ENCODE measurements at regions not wholly inside any gene's neighbourhood (a gene's known extent, or its start where the extent isn't known, plus 50 kb on each side); places are given as distances from the start of the nearest gene placed in this dataset.

DNA sequence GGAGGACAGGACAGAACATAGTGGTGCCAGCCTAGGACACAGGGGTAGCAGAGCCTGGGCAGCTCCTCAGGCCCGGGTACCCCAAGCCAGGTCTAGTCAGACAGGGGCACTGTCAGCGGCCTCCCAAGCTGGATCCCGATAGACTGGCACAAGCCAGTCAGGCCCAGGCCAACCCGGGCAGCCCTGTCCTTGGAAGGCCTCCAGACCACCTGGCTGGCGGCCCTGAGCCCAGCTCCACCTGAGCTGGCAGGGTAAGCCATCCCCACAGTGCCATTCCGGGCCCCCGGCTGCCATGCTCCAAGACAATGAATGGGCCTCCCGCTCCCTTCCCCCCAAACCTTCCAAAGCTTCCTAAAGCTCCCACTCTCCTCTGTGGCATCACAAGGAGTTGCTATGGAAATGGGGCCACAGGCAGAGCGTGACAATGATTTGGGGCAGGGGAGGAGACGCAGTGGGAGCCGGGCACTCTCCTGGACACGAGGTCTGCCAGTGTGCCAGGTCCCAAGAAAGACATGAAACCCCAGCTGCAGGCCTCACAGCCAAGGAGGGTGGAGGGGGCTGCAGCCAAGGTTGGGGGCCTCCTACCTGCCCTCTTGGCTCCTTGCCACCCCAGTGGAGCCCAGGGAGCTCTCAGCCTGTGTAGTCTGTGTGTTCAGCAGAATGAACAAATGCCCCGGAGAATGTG, 165.6 kb upstream of the LINGO1 start:
- TF ChIP-seq POLR2A (IDR thresholded peaks at IDR 0.05; ENCODE audit: extremely low read depth, insufficient read length) (no peak), MAX (IDR thresholded peaks at IDR 0.05; ENCODE audit: low read depth, low read length) (no peak), MYC (IDR thresholded peaks at IDR 0.05; ENCODE audit: low read depth, low read length) (no peak), CTCF (IDR thresholded peaks at IDR 0.05; ENCODE audit: low read depth, low read length) (no peak)
- no peak overlapping the region for H3K4me3 ChIP-seq (ENCODE audit: low read depth, low read length)
- DNase-seq (ENCODE audit: low read depth): no peak

DNA sequence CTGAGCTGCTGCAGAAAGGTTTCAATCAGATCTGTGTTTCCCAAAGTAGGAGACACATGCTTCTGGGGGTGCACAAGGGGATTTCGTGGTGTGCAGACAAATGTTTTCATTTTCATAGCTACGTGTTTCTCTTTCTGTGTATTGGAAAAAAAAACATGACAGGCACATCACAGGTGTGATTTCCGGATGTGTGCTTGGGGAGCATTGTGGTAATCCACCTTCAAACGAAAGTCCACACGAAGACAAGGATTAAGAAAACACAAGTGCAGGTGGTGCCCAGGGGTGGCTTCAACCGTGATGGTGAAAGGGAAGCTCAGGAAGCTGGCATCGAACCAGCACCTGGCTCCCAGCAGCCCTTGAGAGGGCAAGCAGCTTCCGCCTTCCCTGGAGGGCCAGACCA, 164.6 kb upstream of the LINGO1 start:
- no peak for TF ChIP-seq MAX (IDR thresholded peaks at IDR 0.05; ENCODE audit: low read depth, low read length)
- TF ChIP-seq CTCF (IDR thresholded peaks at IDR 0.05; ENCODE audit: low read depth, low read length): no peak
- TF ChIP-seq MYC (IDR thresholded peaks at IDR 0.05; ENCODE audit: low read depth, low read length): no peak
- no peak for TF ChIP-seq POLR2A (IDR thresholded peaks at IDR 0.05; ENCODE audit: extremely low read depth, insufficient read length)
- DNase-seq (ENCODE audit: low read depth): no peak
- no peak overlapping the region for H3K4me3 ChIP-seq (ENCODE audit: low read depth, low read length)

DNA sequence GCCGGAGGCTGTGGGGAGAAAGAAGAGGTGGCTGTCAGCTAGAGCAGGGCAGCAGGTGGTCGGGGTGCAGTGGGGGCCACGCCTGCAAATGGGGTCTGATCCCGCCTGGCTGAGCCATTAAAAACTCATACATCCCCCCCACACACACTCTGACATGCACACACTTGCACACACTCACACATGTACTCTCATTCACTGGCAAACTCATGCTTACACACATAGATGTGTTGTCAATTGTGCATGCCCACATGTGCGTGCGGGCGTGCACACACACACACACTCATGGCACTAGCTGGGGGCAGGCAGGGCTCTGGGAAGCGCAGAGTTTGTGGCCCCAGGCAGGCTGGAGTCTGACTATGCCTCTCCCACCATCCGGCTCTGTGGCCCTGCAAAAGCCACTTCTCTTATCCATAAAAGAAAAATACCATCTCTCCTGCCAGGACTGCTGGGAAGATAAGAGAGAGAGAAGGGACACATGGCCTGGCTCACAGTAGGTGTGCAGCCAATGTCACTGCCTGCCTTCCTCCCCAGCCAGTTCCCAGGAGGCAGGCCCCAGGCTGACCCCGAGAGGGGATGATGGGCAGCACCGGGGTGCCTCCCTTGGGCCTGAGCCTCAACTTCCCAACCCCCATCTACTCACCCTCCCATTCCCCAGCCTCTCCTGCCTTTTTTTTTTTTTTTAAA, 163.5 kb upstream of the LINGO1 start:
- DNase-seq (ENCODE audit: low read depth): no peak
- no peak overlapping the region for H3K4me3 ChIP-seq (ENCODE audit: low read depth, low read length)
- TF ChIP-seq MYC (IDR thresholded peaks at IDR 0.05; ENCODE audit: low read depth, low read length) (no peak), CTCF (IDR thresholded peaks at IDR 0.05; ENCODE audit: low read depth, low read length) (no peak), POLR2A (IDR thresholded peaks at IDR 0.05; ENCODE audit: extremely low read depth, insufficient read length) (no peak), MAX (IDR thresholded peaks at IDR 0.05; ENCODE audit: low read depth, low read length) (no peak)

GRCh38 chr15:77795446-77795845, 162.7 kb upstream of the LINGO1 start:
- TF ChIP-seq MYC (IDR thresholded peaks at IDR 0.05; ENCODE audit: low read depth, low read length): no peak
- TF ChIP-seq POLR2A (IDR thresholded peaks at IDR 0.05; ENCODE audit: extremely low read depth, insufficient read length): no peak
- TF ChIP-seq MAX (IDR thresholded peaks at IDR 0.05; ENCODE audit: low read depth, low read length): peak; percentile 23; the same call in 1 of the 2 replicates
- no peak for TF ChIP-seq CTCF (IDR thresholded peaks at IDR 0.05; ENCODE audit: low read depth, low read length)
- no peak for DNase-seq (ENCODE audit: low read depth)
- H3K4me3 ChIP-seq (ENCODE audit: low read depth, low read length): no peak overlapping the region

GRCh38 chr15:77791941-77792340, 159.2 kb upstream of the LINGO1 start:
- no peak for TF ChIP-seq POLR2A (IDR thresholded peaks at IDR 0.05; ENCODE audit: extremely low read depth, insufficient read length)
- TF ChIP-seq MAX (IDR thresholded peaks at IDR 0.05; ENCODE audit: low read depth, low read length): no peak
- no peak for TF ChIP-seq CTCF (IDR thresholded peaks at IDR 0.05; ENCODE audit: low read depth, low read length)
- no peak for TF ChIP-seq MYC (IDR thresholded peaks at IDR 0.05; ENCODE audit: low read depth, low read length)
- no peak for DNase-seq (ENCODE audit: low read depth)

More at GRCh38 chr15:77791941-77792340, 159.2 kb upstream of the LINGO1 start:
- H3K4me3 ChIP-seq (ENCODE audit: low read depth, low read length): no peak overlapping the region

Measured in NB4 (cell line).